ENCODE measurements at regions not wholly inside any gene's neighbourhood (a gene's known extent, or its start where the extent isn't known, plus 50 kb on each side); places are given as distances from the start of the nearest gene placed in this dataset.

GRCh38 chr20:52321396-52321795 is 129.8 kb upstream of the ZFP64 start:
- Histone ChIP-seq H3K9ac (ENCODE audit: insufficient read depth, low read length, poor library complexity, severe bottlenecking) (no peak overlapping the region), H3K4me2 (replicated peaks; ENCODE audit: extremely low read depth, low read length, poor library complexity, severe bottlenecking) (no peak overlapping the region), H3K36me3 (replicated peaks in 1 of 2; ENCODE audit: control insufficient read depth in 1 of 2, insufficient read depth in 2 of 2, low read length in 2 of 2) (no peaks in the 10 kb centered on the region), H3K9me3 (replicated peaks in 1 of 2; ENCODE audit: control insufficient read depth in 1 of 2, insufficient read depth in 1 of 2, low read length in 2 of 2) (no peaks in the 10 kb centered on the region), H3K4me3 (replicated peaks in 1 of 3; ENCODE audit: low read depth in 2 of 3, low read length in 3 of 3) (no peak overlapping the region), H3K79me2 (ENCODE audit: insufficient read depth, low read length) (no peaks in the 10 kb centered on the region), H3K27me3 (ENCODE audit: control insufficient read depth in 2 of 2, insufficient read depth in 2 of 2, low read length in 2 of 2) (no peaks in the 10 kb centered on the region), H4K20me1 (ENCODE audit: insufficient read depth, low read length) (no peaks in the 10 kb centered on the region), H3K27ac (ENCODE audit: low read depth in 1 of 2, low read length in 2 of 2) (no peak overlapping the region), H3K4me1 (ENCODE audit: control insufficient read depth in 1 of 2, insufficient read depth in 2 of 2, low read length in 2 of 2) (no peaks in the 10 kb centered on the region), H2AFZ (ENCODE audit: insufficient read depth, low read depth, low read length, poor library complexity, severe bottlenecking) (no peak overlapping the region)
- no peak for TF ChIP-seq CTCF (IDR thresholded peaks at IDR 0.05)
- no peak overlapping the region for H3K4me3 Mint-ChIP-seq
- no peak for DNase-seq
- peaks cover 0 to 13% (median 10%) of the 10 kb centered on the region in 3 donors for H3K27me3 Mint-ChIP-seq (ENCODE audit: low read depth in 3 of 3)
- 86% methylated on average over 3 of the region's 3 CpGs for WGBS (ENCODE audit: insufficient coverage)
- intact Hi-C loops (cut with micrococcal nuclease), result no loop called here
- no peaks in the 10 kb centered on the region for H3K4me1 Mint-ChIP-seq
- no peaks in the 10 kb centered on the region for H3K36me3 Mint-ChIP-seq
- H3K9me3 Mint-ChIP-seq, result peaks cover 0 to 4% (median 2%) of the 10 kb centered on the region in 7 donors
- no peak overlapping the region for H3K27ac Mint-ChIP-seq

- Mint-ChIP-seq H3K9me3 (peaks cover 0 to 2% (median 0%) of the 10 kb centered on the region in 7 donors), H3K36me3 (no peaks in the 10 kb centered on the region), H3K4me1 (no peaks in the 10 kb centered on the region), H3K27me3 (ENCODE audit: low read depth in 3 of 3) (peaks cover 2 to 22% (median 14%) of the 10 kb centered on the region in 3 donors), H3K4me3 (no peak overlapping the region), H3K27ac (no peak overlapping the region)
- Histone ChIP-seq H4K20me1 (ENCODE audit: insufficient read depth, low read length) (no peaks in the 10 kb centered on the region), H3K79me2 (ENCODE audit: insufficient read depth, low read length) (no peaks in the 10 kb centered on the region), H3K27ac (ENCODE audit: low read depth in 1 of 2, low read length in 2 of 2) (no peak overlapping the region), H3K9ac (ENCODE audit: insufficient read depth, low read length, poor library complexity, severe bottlenecking) (no peak overlapping the region), H3K36me3 (replicated peaks in 1 of 2; ENCODE audit: control insufficient read depth in 1 of 2, insufficient read depth in 2 of 2, low read length in 2 of 2) (no peaks in the 10 kb centered on the region), H2AFZ (ENCODE audit: insufficient read depth, low read depth, low read length, poor library complexity, severe bottlenecking) (no peak overlapping the region), H3K4me3 (replicated peaks in 1 of 3; ENCODE audit: low read depth in 2 of 3, low read length in 3 of 3) (no peak overlapping the region), H3K27me3 (ENCODE audit: control insufficient read depth in 2 of 2, insufficient read depth in 2 of 2, low read length in 2 of 2) (no peaks in the 10 kb centered on the region), H3K4me2 (replicated peaks; ENCODE audit: extremely low read depth, low read length, poor library complexity, severe bottlenecking) (no peak overlapping the region), H3K9me3 (replicated peaks in 1 of 2; ENCODE audit: control insufficient read depth in 1 of 2, insufficient read depth in 1 of 2, low read length in 2 of 2) (no peaks in the 10 kb centered on the region), H3K4me1 (ENCODE audit: control insufficient read depth in 1 of 2, insufficient read depth in 2 of 2, low read length in 2 of 2) (no peaks in the 10 kb centered on the region)
- DNase-seq, result no peak
- 85% methylated on average over 5 of the region's 6 CpGs for whole genome bisulfite sequencing (ENCODE audit: insufficient coverage)
- TF ChIP-seq CTCF (IDR thresholded peaks at IDR 0.05), result no peak
- intact Hi-C loops (cut with micrococcal nuclease), result no loop called here
Observed at GRCh38 chr20:52318651-52319050, 127.1 kb upstream of the ZFP64 start.

All from CD14-positive monocyte (primary cell).